ENCODE measurements at regions not wholly inside any gene's neighbourhood (a gene's known extent, or its start where the extent isn't known, plus 50 kb on each side); places are given as distances from the start of the nearest gene placed in this dataset.

DNA sequence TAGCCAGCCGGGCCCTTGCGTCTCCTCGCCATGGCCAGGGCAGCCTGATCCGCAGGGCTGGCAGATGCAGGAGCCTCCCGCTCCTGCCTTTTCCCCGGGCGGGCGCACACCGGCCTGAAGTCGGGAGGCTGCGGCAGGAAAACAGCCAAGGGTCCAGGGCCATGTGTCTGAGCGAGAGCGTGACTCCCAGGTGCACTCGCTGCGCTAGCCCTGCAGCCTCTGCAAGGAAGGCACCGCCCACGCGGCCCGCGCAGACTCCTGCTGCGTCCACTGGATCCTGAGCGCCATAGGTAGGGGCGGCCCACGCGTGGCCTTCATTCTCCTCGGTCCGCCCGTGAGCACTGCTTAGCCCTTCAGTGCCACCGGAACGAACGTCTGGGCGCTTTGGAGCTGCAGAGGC is 379.9 kb downstream of the TRAM1L1 start:
- Mint-ChIP-seq H3K4me3 (ENCODE audit: unreplicated experiment) (no peak overlapping the region), H3K27me3 (ENCODE audit: insufficient read depth, unreplicated experiment) (no peaks in the 10 kb centered on the region), H3K4me1 (ENCODE audit: insufficient read depth, unreplicated experiment) (no peaks in the 10 kb centered on the region), H3K27ac (ENCODE audit: low read depth, unreplicated experiment) (no peak overlapping the region), H3K36me3 (ENCODE audit: insufficient read depth, unreplicated experiment) (no peaks in the 10 kb centered on the region), H3K9me3 (ENCODE audit: unreplicated experiment) (no peaks in the 10 kb centered on the region)
- TF ChIP-seq, protein P1, sequence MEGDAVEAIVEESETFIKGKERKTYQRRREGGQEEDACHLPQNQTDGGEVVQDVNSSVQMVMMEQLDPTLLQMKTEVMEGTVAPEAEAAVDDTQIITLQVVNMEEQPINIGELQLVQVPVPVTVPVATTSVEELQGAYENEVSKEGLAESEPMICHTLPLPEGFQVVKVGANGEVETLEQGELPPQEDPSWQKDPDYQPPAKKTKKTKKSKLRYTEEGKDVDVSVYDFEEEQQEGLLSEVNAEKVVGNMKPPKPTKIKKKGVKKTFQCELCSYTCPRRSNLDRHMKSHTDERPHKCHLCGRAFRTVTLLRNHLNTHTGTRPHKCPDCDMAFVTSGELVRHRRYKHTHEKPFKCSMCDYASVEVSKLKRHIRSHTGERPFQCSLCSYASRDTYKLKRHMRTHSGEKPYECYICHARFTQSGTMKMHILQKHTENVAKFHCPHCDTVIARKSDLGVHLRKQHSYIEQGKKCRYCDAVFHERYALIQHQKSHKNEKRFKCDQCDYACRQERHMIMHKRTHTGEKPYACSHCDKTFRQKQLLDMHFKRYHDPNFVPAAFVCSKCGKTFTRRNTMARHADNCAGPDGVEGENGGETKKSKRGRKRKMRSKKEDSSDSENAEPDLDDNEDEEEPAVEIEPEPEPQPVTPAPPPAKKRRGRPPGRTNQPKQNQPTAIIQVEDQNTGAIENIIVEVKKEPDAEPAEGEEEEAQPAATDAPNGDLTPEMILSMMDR (IDR thresholded peaks at IDR 0.05; ENCODE audit: unreplicated experiment): no peak
- POLR2A ChIA-PET: interaction anchor here (0.7 kb wide), 1 partner anchor 89 kb away, joined by 3 read pairs; no protein-coding TSS in a partner anchor
- DNase-seq (ENCODE audit: unreplicated experiment): no peak
- BruUV-seq (replicated peaks): no TSS peak
- CTCF ChIA-PET: interaction anchor here (0.7 kb wide), 1 partner anchor 347 kb away, joined by 3 read pairs; no protein-coding TSS in a partner anchor
- intact Hi-C loops (cut with micrococcal nuclease): no loop called here

DNA sequence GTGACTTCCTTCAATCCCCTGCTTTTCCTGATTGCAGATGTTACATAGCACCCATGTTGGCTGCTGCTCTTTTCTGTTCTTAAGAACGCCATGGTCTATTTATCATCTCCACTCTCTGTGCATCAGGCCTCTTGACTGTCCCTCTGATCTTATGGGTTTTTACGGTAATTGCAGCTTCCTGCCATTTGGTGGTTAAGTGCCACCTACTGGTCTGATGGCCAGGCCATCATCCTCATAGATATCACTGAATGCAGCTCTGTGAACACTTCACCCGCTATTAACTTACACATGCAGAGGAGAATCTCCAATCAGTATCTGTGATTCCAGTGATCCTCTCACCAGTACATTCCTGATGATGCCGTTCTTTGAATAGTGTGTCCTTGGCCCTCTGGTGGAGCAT is 382.4 kb downstream of the TRAM1L1 start:
- intact Hi-C loops (cut with micrococcal nuclease): loop anchor here (1.0 kb wide), 1 partner anchor 345 kb away; no protein-coding TSS in a partner anchor
- TF ChIP-seq, protein P1 (IDR thresholded peaks at IDR 0.05; ENCODE audit: unreplicated experiment): no peak
- Mint-ChIP-seq H3K4me1 (ENCODE audit: insufficient read depth, unreplicated experiment) (no peaks in the 10 kb centered on the region), H3K4me3 (ENCODE audit: unreplicated experiment) (no peak overlapping the region), H3K9me3 (ENCODE audit: unreplicated experiment) (no peaks in the 10 kb centered on the region), H3K36me3 (ENCODE audit: insufficient read depth, unreplicated experiment) (no peaks in the 10 kb centered on the region), H3K27ac (ENCODE audit: low read depth, unreplicated experiment) (no peak overlapping the region), H3K27me3 (ENCODE audit: insufficient read depth, unreplicated experiment) (peaks cover 7% of the 10 kb centered on the region)
- no TSS peak for BruUV-seq (replicated peaks)
- POLR2A ChIA-PET: no interaction called here
- DNase-seq (ENCODE audit: unreplicated experiment): peak; percentile 17
- CTCF ChIA-PET: interaction anchor here (0.7 to 1.7 kb wide), 3 partner anchors 343 to 395 kb away, joined by 3 to 12 read pairs (median 4); no protein-coding TSS in a partner anchor

DNA sequence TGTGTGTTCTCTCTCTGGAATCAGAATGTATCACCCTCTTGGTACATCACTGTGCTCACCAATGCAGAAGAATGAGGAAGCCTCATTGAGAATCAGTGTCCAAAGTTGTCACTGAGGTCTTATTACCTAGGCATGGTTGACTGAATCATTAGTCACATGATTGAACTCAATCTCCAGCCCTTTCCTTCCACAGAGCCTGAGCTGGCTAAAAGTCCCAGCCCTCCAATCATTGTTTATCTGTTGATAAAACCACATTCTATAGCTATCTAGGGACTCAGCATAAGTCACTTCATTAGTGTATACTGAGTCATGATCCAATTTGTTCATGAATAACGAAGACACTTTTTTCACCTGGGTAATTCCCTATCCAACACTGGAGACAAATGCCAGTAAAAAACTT is 396.8 kb downstream of the TRAM1L1 start:
- DNase-seq (ENCODE audit: unreplicated experiment): no peak
- BruUV-seq (replicated peaks): no TSS peak
- Mint-ChIP-seq H3K36me3 (ENCODE audit: insufficient read depth, unreplicated experiment) (no peaks in the 10 kb centered on the region), H3K4me3 (ENCODE audit: unreplicated experiment) (no peak overlapping the region), H3K27ac (ENCODE audit: low read depth, unreplicated experiment) (no peak overlapping the region), H3K9me3 (ENCODE audit: unreplicated experiment) (no peaks in the 10 kb centered on the region), H3K27me3 (ENCODE audit: insufficient read depth, unreplicated experiment) (no peaks in the 10 kb centered on the region), H3K4me1 (ENCODE audit: insufficient read depth, unreplicated experiment) (no peaks in the 10 kb centered on the region)
- ChIA-PET POLR2A (no interaction called here), CTCF (no interaction called here)
- intact Hi-C loops (cut with micrococcal nuclease): no loop called here
- TF ChIP-seq, protein P1 (IDR thresholded peaks at IDR 0.05; ENCODE audit: unreplicated experiment): no peak

DNA sequence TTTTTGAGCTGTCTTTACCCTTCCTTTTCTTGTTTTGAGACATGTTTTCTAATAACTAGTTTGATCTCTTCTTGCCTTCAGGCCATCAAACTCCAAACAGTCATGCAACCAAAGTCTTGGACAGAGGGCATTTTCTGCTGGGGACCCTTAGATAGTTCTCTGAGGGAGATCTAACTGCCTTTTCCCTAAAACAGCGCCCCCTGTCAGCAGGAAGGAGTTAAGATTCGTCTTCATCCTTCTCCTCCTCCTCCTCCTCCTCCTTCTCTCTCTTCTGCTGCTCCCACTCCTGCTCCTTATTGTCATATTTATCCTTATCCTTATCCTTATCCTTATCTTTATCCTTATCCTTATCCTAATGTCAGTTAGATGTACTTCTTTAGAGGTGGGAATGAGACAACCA is 417.2 kb downstream of the TRAM1L1 start:
- H3K4me3 Mint-ChIP-seq (ENCODE audit: unreplicated experiment): no peak overlapping the region
- peaks cover 12% of the 10 kb centered on the region for H3K27me3 Mint-ChIP-seq (ENCODE audit: insufficient read depth, unreplicated experiment)
- intact Hi-C loops (cut with micrococcal nuclease): no loop called here
- peaks cover 7% of the 10 kb centered on the region for H3K9me3 Mint-ChIP-seq (ENCODE audit: unreplicated experiment)
- H3K27ac Mint-ChIP-seq (ENCODE audit: low read depth, unreplicated experiment): no peak overlapping the region
- DNase-seq (ENCODE audit: unreplicated experiment): no peak
- no peaks in the 10 kb centered on the region for H3K4me1 Mint-ChIP-seq (ENCODE audit: insufficient read depth, unreplicated experiment)
- ChIA-PET CTCF (no interaction called here), POLR2A (no interaction called here)
- TF ChIP-seq, protein P1 (IDR thresholded peaks at IDR 0.05; ENCODE audit: unreplicated experiment): peak; percentile 15
- no TSS peak for BruUV-seq (replicated peaks)
- H3K36me3 Mint-ChIP-seq (ENCODE audit: insufficient read depth, unreplicated experiment): no peaks in the 10 kb centered on the region
